Type B pancreatic cell (in vitro differentiated cells): ENCODE measurements at regions not wholly inside any gene's neighbourhood (a gene's known extent, or its start where the extent isn't known, plus 50 kb on each side); places are given as distances from the start of the nearest gene placed in this dataset.

Source experiments
- DNase-seq: peaks from one replicate; pipeline ENCODE4 v3.0.0; 2021; ENCODE audit warnings: mixed read lengths; ENCODE audit not compliant: unreplicated experiment; ENCODE audit errors: extremely low spot score
- H3K27ac Mint-ChIP-seq: 2 replicates; pipeline ENCODE4 v1.8.0; 2021; ENCODE audit warnings: mild to moderate bottlenecking, mixed read lengths
- H3K27me3 Mint-ChIP-seq: 2 replicates; pipeline ENCODE4 v1.8.0; 2021; ENCODE audit warnings: mixed read lengths
- H3K36me3 Mint-ChIP-seq: 2 replicates; pipeline ENCODE4 v1.8.0; 2021; ENCODE audit warnings: mixed read lengths
- H3K4me1 Mint-ChIP-seq: one replicate; pipeline ENCODE4 v1.8.0; 2021; ENCODE audit warnings: mixed read lengths; ENCODE audit not compliant: unreplicated experiment
- H3K4me3 Mint-ChIP-seq: 2 replicates; pipeline ENCODE4 v1.8.0; 2021; ENCODE audit warnings: mild to moderate bottlenecking, mixed read lengths
- H3K9me3 Mint-ChIP-seq: 2 replicates; pipeline ENCODE4 v1.8.0; 2021; ENCODE audit warnings: mixed read lengths
- TF ChIP-seq, protein P1 (sequence below): fragments of 200-600 bp; sonication (generic); conservative IDR thresholded peaks from 2 replicates; pipeline ENCODE4 v1.5.0; 2021; ENCODE audit warnings: antibody characterized with exemption, mild to moderate bottlenecking

DNA sequence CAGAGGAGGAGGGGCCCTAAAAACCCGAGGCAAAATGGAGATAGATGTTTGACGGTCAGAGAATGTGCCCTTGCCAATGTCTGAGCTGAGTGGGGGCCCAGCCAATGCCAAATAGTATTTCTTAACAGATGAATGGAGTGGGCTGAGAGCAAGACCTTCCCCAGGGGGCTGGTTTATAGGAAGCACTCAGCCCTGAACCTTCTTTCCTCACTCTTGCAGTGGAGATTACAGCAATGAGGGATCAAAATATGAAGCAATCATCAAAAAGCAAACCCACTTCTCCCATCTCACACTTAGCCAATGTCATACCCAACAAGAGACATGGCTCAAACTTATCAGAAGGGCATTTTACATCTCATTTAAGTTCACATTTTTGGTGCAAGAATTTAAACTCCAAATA is 350.3 kb downstream of the GADD45G start:
- no peak for DNase-seq
- TF ChIP-seq, protein P1, sequence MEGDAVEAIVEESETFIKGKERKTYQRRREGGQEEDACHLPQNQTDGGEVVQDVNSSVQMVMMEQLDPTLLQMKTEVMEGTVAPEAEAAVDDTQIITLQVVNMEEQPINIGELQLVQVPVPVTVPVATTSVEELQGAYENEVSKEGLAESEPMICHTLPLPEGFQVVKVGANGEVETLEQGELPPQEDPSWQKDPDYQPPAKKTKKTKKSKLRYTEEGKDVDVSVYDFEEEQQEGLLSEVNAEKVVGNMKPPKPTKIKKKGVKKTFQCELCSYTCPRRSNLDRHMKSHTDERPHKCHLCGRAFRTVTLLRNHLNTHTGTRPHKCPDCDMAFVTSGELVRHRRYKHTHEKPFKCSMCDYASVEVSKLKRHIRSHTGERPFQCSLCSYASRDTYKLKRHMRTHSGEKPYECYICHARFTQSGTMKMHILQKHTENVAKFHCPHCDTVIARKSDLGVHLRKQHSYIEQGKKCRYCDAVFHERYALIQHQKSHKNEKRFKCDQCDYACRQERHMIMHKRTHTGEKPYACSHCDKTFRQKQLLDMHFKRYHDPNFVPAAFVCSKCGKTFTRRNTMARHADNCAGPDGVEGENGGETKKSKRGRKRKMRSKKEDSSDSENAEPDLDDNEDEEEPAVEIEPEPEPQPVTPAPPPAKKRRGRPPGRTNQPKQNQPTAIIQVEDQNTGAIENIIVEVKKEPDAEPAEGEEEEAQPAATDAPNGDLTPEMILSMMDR: no peak
- peaks cover 14% of the 10 kb centered on the region for H3K4me1 Mint-ChIP-seq
- no peak overlapping the region for H3K27ac Mint-ChIP-seq
- no peak overlapping the region for H3K4me3 Mint-ChIP-seq
- peaks cover under 1% of the 10 kb centered on the region for H3K9me3 Mint-ChIP-seq
- H3K27me3 Mint-ChIP-seq: peaks cover 16% of the 10 kb centered on the region
- peaks cover 4% of the 10 kb centered on the region for H3K36me3 Mint-ChIP-seq

DNA sequence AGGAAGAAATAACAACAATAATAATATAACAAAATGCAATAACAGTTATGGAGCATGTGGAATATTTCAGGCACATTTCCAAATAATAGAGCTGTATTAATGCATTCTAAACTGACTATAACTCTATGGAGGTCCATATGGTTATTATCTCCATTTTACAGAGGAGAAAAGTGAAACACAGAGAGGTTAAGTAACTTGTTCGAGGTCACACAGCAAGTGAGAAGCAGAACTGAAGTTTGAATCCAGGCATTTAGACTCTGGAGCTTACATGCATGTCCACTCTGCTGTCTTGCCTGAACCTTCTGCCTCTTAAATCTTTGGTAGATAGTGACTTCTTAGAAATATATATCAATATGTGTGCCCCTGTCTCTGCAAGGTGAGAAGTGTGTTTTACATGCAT is 350.8 kb downstream of the GADD45G start:
- Mint-ChIP-seq H3K4me3 (no peak overlapping the region), H3K27ac (no peak overlapping the region), H3K9me3 (no peaks in the 10 kb centered on the region), H3K36me3 (peaks cover 3% of the 10 kb centered on the region), H3K27me3 (peaks cover 13% of the 10 kb centered on the region), H3K4me1 (peaks cover 14% of the 10 kb centered on the region)
- TF ChIP-seq, protein P1: no peak
- no peak for DNase-seq

DNA sequence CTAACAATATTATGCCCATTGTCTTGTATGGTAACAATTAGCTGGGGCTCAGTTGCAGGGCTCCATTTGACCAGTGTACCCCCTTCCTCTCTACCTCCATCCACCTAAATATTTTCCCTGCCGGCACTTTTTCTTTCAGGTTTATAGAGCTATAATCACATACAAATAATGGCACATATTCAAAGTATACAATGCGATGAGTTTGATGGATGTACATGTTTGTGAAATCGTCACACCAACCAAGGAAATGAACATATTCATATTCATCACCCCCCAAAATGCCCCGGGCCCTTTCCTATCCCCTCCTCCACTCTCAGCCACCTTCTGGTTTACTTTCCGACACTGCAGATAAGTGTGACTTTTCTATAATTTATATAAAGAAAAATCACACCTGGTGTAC is 351.5 kb downstream of the GADD45G start:
- TF ChIP-seq, protein P1: no peak
- DNase-seq: no peak
- peaks cover 14% of the 10 kb centered on the region for H3K4me1 Mint-ChIP-seq
- peaks cover 13% of the 10 kb centered on the region for H3K27me3 Mint-ChIP-seq
- H3K9me3 Mint-ChIP-seq: no peaks in the 10 kb centered on the region
- H3K4me3 Mint-ChIP-seq: no peak overlapping the region
- H3K36me3 Mint-ChIP-seq: peaks cover 3% of the 10 kb centered on the region
- H3K27ac Mint-ChIP-seq: no peak overlapping the region

DNA sequence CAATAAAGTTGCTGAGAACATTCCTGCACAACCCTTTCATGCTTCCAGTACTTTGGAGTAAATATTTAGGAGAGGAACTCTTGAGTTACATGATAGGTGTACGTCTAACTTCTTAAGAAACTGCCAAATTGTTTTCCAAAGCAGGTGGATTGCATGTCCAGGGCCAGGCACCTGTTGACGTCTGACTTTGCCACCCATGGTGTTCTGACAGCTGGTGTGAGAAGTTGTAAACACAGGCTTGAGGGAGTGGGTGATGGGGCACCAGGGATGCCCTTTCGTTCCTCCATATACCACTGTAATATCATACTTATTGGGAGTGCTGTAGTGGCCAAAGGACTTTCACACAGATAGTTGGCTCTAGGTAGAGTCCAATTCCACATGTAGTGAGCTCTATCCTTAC is 352.1 kb downstream of the GADD45G start:
- TF ChIP-seq, protein P1: no peak
- H3K27ac Mint-ChIP-seq: no peak overlapping the region
- peaks cover 3% of the 10 kb centered on the region for H3K36me3 Mint-ChIP-seq
- H3K4me3 Mint-ChIP-seq: no peak overlapping the region
- H3K4me1 Mint-ChIP-seq: peaks cover 14% of the 10 kb centered on the region
- no peak for DNase-seq
- no peaks in the 10 kb centered on the region for H3K9me3 Mint-ChIP-seq
- H3K27me3 Mint-ChIP-seq: peaks cover 7% of the 10 kb centered on the region

DNA sequence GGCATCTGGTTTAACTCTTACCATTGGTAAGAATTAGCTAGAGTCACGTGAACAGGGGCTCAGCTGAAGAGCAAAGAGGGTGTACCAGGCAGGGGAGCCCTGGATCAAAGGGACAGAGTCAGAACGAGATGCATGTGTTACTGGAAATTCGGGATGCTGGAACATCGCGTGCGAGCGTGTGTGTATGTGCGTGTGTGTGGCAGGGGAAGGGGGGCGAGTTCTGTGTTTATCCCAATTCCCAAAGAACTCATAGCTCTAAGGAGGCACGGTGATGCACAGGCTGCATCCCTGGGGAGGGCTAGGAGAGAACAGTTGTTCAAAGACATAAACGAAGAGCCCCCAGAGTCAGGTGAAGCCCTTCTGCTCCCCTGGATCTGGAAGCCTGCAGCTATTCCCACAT is 353.3 kb downstream of the GADD45G start:
- Mint-ChIP-seq H3K4me3 (no peak overlapping the region), H3K27me3 (peaks cover 7% of the 10 kb centered on the region), H3K27ac (no peak overlapping the region), H3K9me3 (no peaks in the 10 kb centered on the region), H3K36me3 (no peaks in the 10 kb centered on the region), H3K4me1 (peaks cover 11% of the 10 kb centered on the region)
- no peak for DNase-seq
- TF ChIP-seq, protein P1: no peak
